ENCODE measurements at regions not wholly inside any gene's neighbourhood (a gene's known extent, or its start where the extent isn't known, plus 50 kb on each side); places are given as distances from the start of the nearest gene placed in this dataset.

GRCh38 chr3:150330174-150330573, 77.9 kb upstream of the TSC22D2 start:
- DNase-seq (ENCODE audit: low read depth): no peak
- no peak overlapping the region for H3K4me3 ChIP-seq (ENCODE audit: low read depth, low read length)
- no peak for TF ChIP-seq POLR2A (IDR thresholded peaks at IDR 0.05; ENCODE audit: extremely low read depth, insufficient read length)
- no peak for TF ChIP-seq CTCF (IDR thresholded peaks at IDR 0.05; ENCODE audit: low read depth, low read length)
- TF ChIP-seq MYC (IDR thresholded peaks at IDR 0.05; ENCODE audit: low read depth, low read length): no peak
- no peak for TF ChIP-seq MAX (IDR thresholded peaks at IDR 0.05; ENCODE audit: low read depth, low read length)

- TF ChIP-seq MYC (IDR thresholded peaks at IDR 0.05; ENCODE audit: low read depth, low read length): no peak
- no peak overlapping the region for H3K4me3 ChIP-seq (ENCODE audit: low read depth, low read length)
- DNase-seq (ENCODE audit: low read depth): no peak
Measured at GRCh38 chr3:150329408-150329807, 78.7 kb upstream of the TSC22D2 start.

GRCh38 chr3:150328654-150329040, 79.5 kb upstream of the TSC22D2 start:
- H3K4me3 ChIP-seq (ENCODE audit: low read depth, low read length): no peak overlapping the region
- TF ChIP-seq MYC (IDR thresholded peaks at IDR 0.05; ENCODE audit: low read depth, low read length) (no peak), MAX (IDR thresholded peaks at IDR 0.05; ENCODE audit: low read depth, low read length) (no peak), POLR2A (IDR thresholded peaks at IDR 0.05; ENCODE audit: extremely low read depth, insufficient read length) (no peak), CTCF (IDR thresholded peaks at IDR 0.05; ENCODE audit: low read depth, low read length) (no peak)
- no peak for DNase-seq (ENCODE audit: low read depth)

GRCh38 chr3:150327678-150328653, 80.1 kb upstream of the TSC22D2 start:
- no peak for TF ChIP-seq CTCF (IDR thresholded peaks at IDR 0.05; ENCODE audit: low read depth, low read length)
- no peak for TF ChIP-seq MYC (IDR thresholded peaks at IDR 0.05; ENCODE audit: low read depth, low read length)
- TF ChIP-seq POLR2A (IDR thresholded peaks at IDR 0.05; ENCODE audit: extremely low read depth, insufficient read length): no peak
- no peak for TF ChIP-seq MAX (IDR thresholded peaks at IDR 0.05; ENCODE audit: low read depth, low read length)
- no peak for DNase-seq (ENCODE audit: low read depth)
- no peak overlapping the region for H3K4me3 ChIP-seq (ENCODE audit: low read depth, low read length)

GRCh38 chr3:150324788-150325187, 83.3 kb upstream of the TSC22D2 start:
- H3K4me3 ChIP-seq (ENCODE audit: low read depth, low read length): no peak overlapping the region
- TF ChIP-seq MYC (IDR thresholded peaks at IDR 0.05; ENCODE audit: low read depth, low read length) (no peak), MAX (IDR thresholded peaks at IDR 0.05; ENCODE audit: low read depth, low read length) (no peak), CTCF (IDR thresholded peaks at IDR 0.05; ENCODE audit: low read depth, low read length) (no peak), POLR2A (IDR thresholded peaks at IDR 0.05; ENCODE audit: extremely low read depth, insufficient read length) (no peak)
- DNase-seq (ENCODE audit: low read depth): no peak

GRCh38 chr3:150324245-150324644, 83.9 kb upstream of the TSC22D2 start:
- no peak overlapping the region for H3K4me3 ChIP-seq (ENCODE audit: low read depth, low read length)
- TF ChIP-seq CTCF (IDR thresholded peaks at IDR 0.05; ENCODE audit: low read depth, low read length): no peak
- no peak for TF ChIP-seq MYC (IDR thresholded peaks at IDR 0.05; ENCODE audit: low read depth, low read length)
- no peak for TF ChIP-seq MAX (IDR thresholded peaks at IDR 0.05; ENCODE audit: low read depth, low read length)
- TF ChIP-seq POLR2A (IDR thresholded peaks at IDR 0.05; ENCODE audit: extremely low read depth, insufficient read length): no peak
- DNase-seq (ENCODE audit: low read depth): no peak

All from NB4 (cell line).